ENCODE measurements at regions not wholly inside any gene's neighbourhood (a gene's known extent, or its start where the extent isn't known, plus 50 kb on each side); places are given as distances from the start of the nearest gene placed in this dataset.

- Histone ChIP-seq H4K20me1 (no peaks in the 10 kb centered on the region), H3K9me3 (no peaks in the 10 kb centered on the region), H3K9ac (no peak overlapping the region), H3K36me3 (no peaks in the 10 kb centered on the region), H3K4me2 (no peak overlapping the region), H3K4me1 (no peaks in the 10 kb centered on the region), H3K27ac (no peak overlapping the region), H3K27me3 (no peaks in the 10 kb centered on the region), H3K4me3 (no peak overlapping the region)
- TF ChIP-seq Cebpa-rat (IDR thresholded peaks at IDR 0.05) = no peak
Observed at GRCh38 chr6:95233879-95234278, 343.5 kb upstream of the MANEA start.

GRCh38 chr6:95240514-95240913 lies 336.8 kb upstream of the MANEA start:
- no peak for TF ChIP-seq Cebpa-rat (IDR thresholded peaks at IDR 0.05)
- Histone ChIP-seq H3K4me1 (no peaks in the 10 kb centered on the region), H3K27me3 (no peaks in the 10 kb centered on the region), H3K9ac (no peak overlapping the region), H3K36me3 (no peaks in the 10 kb centered on the region), H3K9me3 (no peaks in the 10 kb centered on the region), H3K27ac (no peak overlapping the region), H4K20me1 (no peaks in the 10 kb centered on the region), H3K4me3 (no peak overlapping the region), H3K4me2 (no peak overlapping the region)

- H3K9ac ChIP-seq = no peak overlapping the region
- no peaks in the 10 kb centered on the region for H3K9me3 ChIP-seq
- H3K4me3 ChIP-seq = no peak overlapping the region
- no peaks in the 10 kb centered on the region for H3K27me3 ChIP-seq
- no peak overlapping the region for H3K27ac ChIP-seq
- no peaks in the 10 kb centered on the region for H4K20me1 ChIP-seq
- H3K36me3 ChIP-seq = no peaks in the 10 kb centered on the region
- no peak for TF ChIP-seq Cebpa-rat (IDR thresholded peaks at IDR 0.05)
- H3K4me2 ChIP-seq = no peak overlapping the region
- no peaks in the 10 kb centered on the region for H3K4me1 ChIP-seq
Observed at GRCh38 chr6:95242560-95242959, 334.8 kb upstream of the MANEA start.

GRCh38 chr6:95243053-95243452 lies 334.3 kb upstream of the MANEA start:
- H3K4me2 ChIP-seq = no peak overlapping the region
- no peak for TF ChIP-seq Cebpa-rat (IDR thresholded peaks at IDR 0.05)

GRCh38 chr6:95244751-95245150 lies 332.6 kb upstream of the MANEA start:
- no peak overlapping the region for H3K4me3 ChIP-seq
- H3K9ac ChIP-seq = no peak overlapping the region
- no peak overlapping the region for H3K4me2 ChIP-seq
- H3K4me1 ChIP-seq = no peaks in the 10 kb centered on the region
- no peak for TF ChIP-seq Cebpa-rat (IDR thresholded peaks at IDR 0.05)
- H3K9me3 ChIP-seq = no peaks in the 10 kb centered on the region
- H3K27me3 ChIP-seq = no peaks in the 10 kb centered on the region
- no peak overlapping the region for H3K27ac ChIP-seq
- no peaks in the 10 kb centered on the region for H4K20me1 ChIP-seq
- no peaks in the 10 kb centered on the region for H3K36me3 ChIP-seq

More at GRCh38 chr6:95243053-95243452, 334.3 kb upstream of the MANEA start:
- Histone ChIP-seq H3K36me3 (no peaks in the 10 kb centered on the region), H4K20me1 (no peaks in the 10 kb centered on the region), H3K27ac (no peak overlapping the region), H3K27me3 (no peaks in the 10 kb centered on the region), H3K4me1 (no peaks in the 10 kb centered on the region), H3K4me3 (no peak overlapping the region), H3K9ac (no peak overlapping the region), H3K9me3 (no peaks in the 10 kb centered on the region)

- Histone ChIP-seq H4K20me1 (no peaks in the 10 kb centered on the region), H3K36me3 (no peaks in the 10 kb centered on the region), H3K4me3 (no peak overlapping the region), H3K27ac (no peak overlapping the region), H3K27me3 (no peaks in the 10 kb centered on the region), H3K4me1 (no peaks in the 10 kb centered on the region), H3K9me3 (no peaks in the 10 kb centered on the region), H3K9ac (no peak overlapping the region), H3K4me2 (no peak overlapping the region)
- TF ChIP-seq Cebpa-rat (IDR thresholded peaks at IDR 0.05) = no peak
Observed at GRCh38 chr6:95248499-95248898, 328.8 kb upstream of the MANEA start.

GRCh38 chr6:95249175-95249574 lies 328.2 kb upstream of the MANEA start:
- Histone ChIP-seq H3K9me3 (no peaks in the 10 kb centered on the region), H3K4me2 (no peak overlapping the region), H3K4me1 (no peaks in the 10 kb centered on the region), H4K20me1 (no peaks in the 10 kb centered on the region), H3K4me3 (no peak overlapping the region), H3K36me3 (no peaks in the 10 kb centered on the region), H3K9ac (no peak overlapping the region), H3K27me3 (no peaks in the 10 kb centered on the region), H3K27ac (no peak overlapping the region)
- no peak for TF ChIP-seq Cebpa-rat (IDR thresholded peaks at IDR 0.05)

- Histone ChIP-seq H3K4me2 (no peak overlapping the region), H3K9ac (no peak overlapping the region), H3K4me3 (no peak overlapping the region), H3K4me1 (no peaks in the 10 kb centered on the region), H4K20me1 (no peaks in the 10 kb centered on the region), H3K9me3 (no peaks in the 10 kb centered on the region), H3K27ac (no peak overlapping the region), H3K27me3 (no peaks in the 10 kb centered on the region), H3K36me3 (no peaks in the 10 kb centered on the region)
- TF ChIP-seq Cebpa-rat (IDR thresholded peaks at IDR 0.05) = no peak
Observed at GRCh38 chr6:95249661-95250060, 327.7 kb upstream of the MANEA start.

GRCh38 chr6:95263840-95264239 lies 313.5 kb upstream of the MANEA start:
- H3K4me1 ChIP-seq = no peaks in the 10 kb centered on the region
- H3K36me3 ChIP-seq = no peaks in the 10 kb centered on the region
- no peaks in the 10 kb centered on the region for H3K27me3 ChIP-seq
- H3K9ac ChIP-seq = no peak overlapping the region
- H3K27ac ChIP-seq = no peak overlapping the region
- no peak overlapping the region for H3K4me3 ChIP-seq
- H4K20me1 ChIP-seq = no peaks in the 10 kb centered on the region
- H3K4me2 ChIP-seq = no peak overlapping the region
- TF ChIP-seq Cebpa-rat (IDR thresholded peaks at IDR 0.05) = no peak
- no peaks in the 10 kb centered on the region for H3K9me3 ChIP-seq

GRCh38 chr6:95266537-95267258 lies 310.6 kb upstream of the MANEA start:
- H3K27ac ChIP-seq = no peak overlapping the region
- H3K4me1 ChIP-seq = no peaks in the 10 kb centered on the region
- H3K36me3 ChIP-seq = no peaks in the 10 kb centered on the region
- H3K9ac ChIP-seq = no peak overlapping the region
- no peak overlapping the region for H3K4me2 ChIP-seq
- no peaks in the 10 kb centered on the region for H3K27me3 ChIP-seq
- H3K4me3 ChIP-seq = no peak overlapping the region
- H4K20me1 ChIP-seq = no peaks in the 10 kb centered on the region
- H3K9me3 ChIP-seq = no peaks in the 10 kb centered on the region
- no peak for TF ChIP-seq Cebpa-rat (IDR thresholded peaks at IDR 0.05)
